ENCODE measurements at regions not wholly inside any gene's neighbourhood (a gene's known extent, or its start where the extent isn't known, plus 50 kb on each side); places are given as distances from the start of the nearest gene placed in this dataset.

DNA sequence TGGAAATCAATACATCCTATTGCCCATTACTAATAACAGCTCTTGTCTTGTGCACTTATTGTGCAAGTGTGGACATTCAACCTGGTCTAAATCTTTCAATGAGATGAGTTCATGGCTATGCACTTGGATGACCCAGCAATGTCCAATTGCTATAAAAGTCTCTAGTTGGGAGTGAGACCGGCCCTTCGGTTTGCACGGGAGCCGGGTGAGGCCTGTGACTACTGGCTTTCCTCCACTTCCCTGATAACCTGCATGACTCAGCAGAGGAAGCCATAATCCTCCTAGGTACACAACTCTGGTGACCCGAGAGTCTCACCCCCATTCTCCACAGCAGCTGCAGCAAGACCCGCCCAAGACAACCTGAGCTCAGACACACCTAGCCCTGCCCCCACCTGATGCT, 135.9 kb upstream of the PAX6 start:
- Histone ChIP-seq H3K27ac (no peak overlapping the region), H3K4me3 (no peak overlapping the region)
- TF ChIP-seq CTCF (IDR thresholded peaks at IDR 0.05), result no peak
- no peak for DNase-seq (ENCODE audit: low spot score)

GRCh38 chr11:31943056-31943780, 132.1 kb upstream of the PAX6 start:
- DNase-seq (ENCODE audit: low spot score), result no peak
- TF ChIP-seq CTCF (IDR thresholded peaks at IDR 0.05), result no peak
- Histone ChIP-seq H3K27ac (no peak overlapping the region), H3K4me3 (no peak overlapping the region)

GRCh38 chr11:31940371-31941037, 129.4 kb upstream of the PAX6 start:
- H3K4me3 ChIP-seq, result no peak overlapping the region
- no peak for TF ChIP-seq CTCF (IDR thresholded peaks at IDR 0.05)
- H3K27ac ChIP-seq, result no peak overlapping the region
- no peak for DNase-seq (ENCODE audit: low spot score)

- H3K27ac ChIP-seq, result no peak overlapping the region
- no peak overlapping the region for H3K4me3 ChIP-seq
- no peak for TF ChIP-seq CTCF (IDR thresholded peaks at IDR 0.05)
- no peak for DNase-seq (ENCODE audit: low spot score)
Measured at GRCh38 chr11:31939004-31939403, 127.9 kb upstream of the PAX6 start.

GRCh38 chr11:31936312-31936711, 125.2 kb upstream of the PAX6 start:
- Histone ChIP-seq H3K27ac (no peak overlapping the region), H3K4me3 (no peak overlapping the region)
- no peak for TF ChIP-seq CTCF (IDR thresholded peaks at IDR 0.05)
- no peak for DNase-seq (ENCODE audit: low spot score)

- H3K27ac ChIP-seq, result no peak overlapping the region
- no peak for TF ChIP-seq CTCF (IDR thresholded peaks at IDR 0.05)
- no peak overlapping the region for H3K4me3 ChIP-seq
- no peak for DNase-seq (ENCODE audit: low spot score)
Measured at GRCh38 chr11:31932879-31933278, 121.8 kb upstream of the PAX6 start.

- H3K27ac ChIP-seq, result no peak overlapping the region
- no peak overlapping the region for H3K4me3 ChIP-seq
- no peak for DNase-seq (ENCODE audit: low spot score)
- no peak for TF ChIP-seq CTCF (IDR thresholded peaks at IDR 0.05)
Measured at GRCh38 chr11:31927982-31928381, 116.9 kb upstream of the PAX6 start.
